Erythroblast (primary cell): ENCODE measurements at regions not wholly inside any gene's neighbourhood (a gene's known extent, or its start where the extent isn't known, plus 50 kb on each side); places are given as distances from the start of the nearest gene placed in this dataset.

Experiments
- GATA1 ChIP-seq: IDR thresholded peaks from 2 replicates; pipeline ENCODE4 v1.6.1; 2011; ENCODE audit warnings: low read depth, mild to moderate bottlenecking, control low read depth, low read length, moderate library complexity
- POLR2A ChIP-seq: IDR thresholded peaks from 2 replicates; pipeline ENCODE4 v1.6.1; 2011; ENCODE audit warnings: mild to moderate bottlenecking, low read length

GRCh38 chr9:79341561-79341960 is 230.2 kb upstream of the TLE4 start:
- TF ChIP-seq POLR2A, result no peak
- TF ChIP-seq GATA1, result no peak
